SK-N-SH treated with all-trans-retinoic acid at 6 μM for 48 hours (cell line): ENCODE measurements at regions not wholly inside any gene's neighbourhood (a gene's known extent, or its start where the extent isn't known, plus 50 kb on each side); places are given as distances from the start of the nearest gene placed in this dataset.

Experiments used
- ATAC-seq: fragments of 200-7000 bp; cut with Tn5 transposase; 3 replicates; pipeline ENCODE4 v1.9.1; 2020; ENCODE audit warnings: mild to moderate bottlenecking, moderate library complexity
- ARNTL ChIP-seq: fragments of 450-650 bp; formaldehyde crosslinking; IDR thresholded peaks from 2 replicates; pipeline ENCODE4 v1.5.0; 2020; ENCODE audit warnings: low read depth, mild to moderate bottlenecking, moderate library complexity, borderline replicate concordance
- BACH2 ChIP-seq: fragments of 250-450 bp; sonication (Bioruptor Pico); IDR thresholded peaks from 2 replicates; pipeline ENCODE4 v1.9.0; 2021; ENCODE audit warnings: mild to moderate bottlenecking, borderline replicate concordance
- CREB5 ChIP-seq: fragments of 250-450 bp; sonication (Bioruptor Pico); IDR thresholded peaks from 2 replicates; pipeline ENCODE4 v1.5.1; 2020; ENCODE audit warnings: low read depth, mild to moderate bottlenecking, moderate library complexity
- CSDC2 ChIP-seq: fragments of 250-450 bp; sonication (Bioruptor Pico); IDR thresholded peaks from 2 replicates; pipeline ENCODE4 v1.5.0; 2020; ENCODE audit warnings: mild to moderate bottlenecking, moderate library complexity
- CSRNP3 ChIP-seq: fragments of 250-450 bp; sonication (Bioruptor Pico); IDR thresholded peaks from 2 replicates; pipeline ENCODE4 v1.5.1; 2021; ENCODE audit warnings: mild to moderate bottlenecking, moderate library complexity
- ESRRG ChIP-seq: fragments of 250-450 bp; sonication (Bioruptor Pico); IDR thresholded peaks from 2 replicates; pipeline ENCODE4 v1.6.1; 2021; ENCODE audit warnings: mild to moderate bottlenecking
- GLIS3 ChIP-seq: fragments of 250-450 bp; sonication (Bioruptor Pico); IDR thresholded peaks from 2 replicates; pipeline ENCODE4 v1.5.0; 2020; ENCODE audit warnings: mild to moderate bottlenecking, moderate library complexity
- OSR1 ChIP-seq: fragments of 250-450 bp; sonication (Bioruptor Pico); IDR thresholded peaks from 2 replicates; pipeline ENCODE4 v1.8.0; 2022; ENCODE audit warnings: moderate library complexity, mild to moderate bottlenecking, inconsistent platforms
- PPARA ChIP-seq: fragments of 250-450 bp; sonication (Bioruptor Pico); IDR thresholded peaks from 2 replicates; pipeline ENCODE4 v1.5.0; 2020; ENCODE audit warnings: mild to moderate bottlenecking, borderline replicate concordance
- RARB ChIP-seq: fragments of 250-450 bp; sonication (Bioruptor Pico); IDR thresholded peaks from 2 replicates; pipeline ENCODE4 v1.8.0; 2021; ENCODE audit warnings: mild to moderate bottlenecking, moderate library complexity
- SNAI2 ChIP-seq: fragments of 250-450 bp; sonication (Bioruptor Pico); IDR thresholded peaks from 2 replicates; pipeline ENCODE4 v1.5.0; 2020; ENCODE audit warnings: mild to moderate bottlenecking, moderate library complexity
- TCF4 ChIP-seq: fragments of 250-450 bp; sonication (Bioruptor Pico); IDR thresholded peaks from 2 replicates; pipeline ENCODE4 v1.8.0; 2021; ENCODE audit warnings: mild to moderate bottlenecking, moderate library complexity, borderline replicate concordance
- TOX ChIP-seq: fragments of 250-450 bp; sonication (Bioruptor Pico); IDR thresholded peaks from 2 replicates; pipeline ENCODE4 v1.8.0; 2021; ENCODE audit warnings: mild to moderate bottlenecking, moderate library complexity, borderline replicate concordance
- TSHZ2 ChIP-seq: fragments of 250-450 bp; sonication (Bioruptor Pico); IDR thresholded peaks from 2 replicates; pipeline ENCODE4 v1.5.0; 2020; ENCODE audit warnings: mild to moderate bottlenecking, moderate library complexity
- ZC3H10 ChIP-seq: fragments of 250-450 bp; sonication (Bioruptor Pico); IDR thresholded peaks from 2 replicates; pipeline ENCODE4 v1.5.1; 2021; ENCODE audit warnings: mild to moderate bottlenecking, moderate library complexity
- ZFP3 ChIP-seq: fragments of 250-450 bp; sonication (Bioruptor Pico); IDR thresholded peaks from 2 replicates; pipeline ENCODE4 v1.5.0; 2020; ENCODE audit warnings: mild to moderate bottlenecking, moderate library complexity
- ZFP30 ChIP-seq: fragments of 450-650 bp; formaldehyde crosslinking; IDR thresholded peaks from 2 replicates; pipeline ENCODE4 v1.5.0; 2022; ENCODE audit warnings: mild to moderate bottlenecking, moderate library complexity
- ZNF565 ChIP-seq: fragments of 450-650 bp; formaldehyde crosslinking; conservative IDR thresholded peaks from 2 replicates; pipeline ENCODE4 v1.5.0; 2020; ENCODE audit warnings: low read depth, mild to moderate bottlenecking, moderate library complexity
- ZNF70 ChIP-seq: fragments of 450-650 bp; formaldehyde crosslinking; IDR thresholded peaks from 2 replicates; pipeline ENCODE4 v1.5.0; 2020; ENCODE audit warnings: mild to moderate bottlenecking, moderate library complexity
- ZNF8 ChIP-seq: fragments of 450-650 bp; formaldehyde crosslinking; IDR thresholded peaks from 2 replicates; pipeline ENCODE4 v1.5.0; 2020; ENCODE audit warnings: mild to moderate bottlenecking, moderate library complexity
- TF ChIP-seq, protein P1 (sequence below): fragments of 250-450 bp; sonication (Bioruptor Pico); IDR thresholded peaks from 2 replicates; pipeline ENCODE4 v1.8.0; 2020; ENCODE audit warnings: mild to moderate bottlenecking, moderate library complexity, borderline replicate concordance
- TF ChIP-seq, protein P2 (sequence below): fragments of 250-450 bp; sonication (Bioruptor Pico); IDR thresholded peaks from 2 replicates; pipeline ENCODE4 v1.8.0; 2021; ENCODE audit warnings: low read depth, mild to moderate bottlenecking, moderate library complexity, borderline replicate concordance

DNA sequence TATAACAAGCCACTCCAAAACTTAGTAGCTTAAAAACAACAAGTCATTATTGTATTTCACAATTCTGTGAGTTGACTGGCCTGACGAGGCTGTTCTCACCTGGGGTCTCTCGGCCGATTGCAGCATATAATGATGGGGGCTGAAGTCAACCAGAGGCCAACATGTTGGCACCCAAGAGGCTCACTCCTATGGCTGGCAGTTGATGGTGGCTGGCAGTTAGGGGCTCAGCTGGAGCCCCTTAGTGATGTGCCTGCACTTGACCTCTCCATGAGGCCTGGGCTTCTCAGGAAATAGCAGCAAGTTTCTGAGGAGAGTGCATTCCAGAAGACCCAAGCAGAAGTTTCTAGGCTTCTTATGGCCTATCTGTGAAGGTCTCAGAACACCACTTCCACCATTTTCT is 459.4 kb downstream of the NPHP4 start (continued):
- TF ChIP-seq CREB5 (CRISPR knock-in tag) (no peak), ARNTL (CRISPR knock-in tag) (no peak), BACH2 (CRISPR knock-in tag) (no peak), ZNF70 (CRISPR knock-in tag) (no peak)

GRCh38 chr1:5526822-5527551 is 465.2 kb downstream of the NPHP4 start:
- ATAC-seq = no peak
- no peak for TF ChIP-seq ARNTL (CRISPR knock-in tag)
- no peak for TF ChIP-seq CSDC2 (CRISPR knock-in tag)
- no peak for TF ChIP-seq GLIS3 (CRISPR knock-in tag)
- no peak for TF ChIP-seq TOX (CRISPR knock-in tag)
- TF ChIP-seq ZC3H10 = no peak
- no peak for TF ChIP-seq ZNF565
- TF ChIP-seq ZNF8 (CRISPR knock-in tag) = no peak
- no peak for TF ChIP-seq TSHZ2 (CRISPR knock-in tag)
- no peak for TF ChIP-seq RARB (CRISPR knock-in tag)
- TF ChIP-seq OSR1 (CRISPR knock-in tag) = no peak
- TF ChIP-seq BACH2 (CRISPR knock-in tag) = no peak

DNA sequence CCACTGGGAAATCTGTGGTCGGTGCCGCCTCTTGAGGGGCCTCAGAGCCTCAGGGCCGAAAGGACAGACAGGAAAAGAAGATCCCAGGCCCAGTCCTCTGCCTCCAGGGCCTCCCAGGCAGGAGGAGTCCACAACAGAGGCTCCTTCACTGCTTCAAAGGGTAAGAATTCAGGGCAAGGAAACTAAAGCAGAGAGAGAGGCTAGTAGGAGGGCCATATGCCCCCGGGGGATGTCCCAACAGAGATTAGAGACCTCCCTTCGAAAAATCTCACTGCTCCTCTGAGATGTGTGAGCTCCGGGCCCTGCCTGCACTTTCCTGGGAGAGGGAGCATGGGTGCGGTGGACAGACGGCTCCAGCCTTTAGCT is 465.9 kb downstream of the NPHP4 start:
- ATAC-seq = no peak
- no peak for TF ChIP-seq TCF4 (CRISPR knock-in tag)
- TF ChIP-seq, protein P1, sequence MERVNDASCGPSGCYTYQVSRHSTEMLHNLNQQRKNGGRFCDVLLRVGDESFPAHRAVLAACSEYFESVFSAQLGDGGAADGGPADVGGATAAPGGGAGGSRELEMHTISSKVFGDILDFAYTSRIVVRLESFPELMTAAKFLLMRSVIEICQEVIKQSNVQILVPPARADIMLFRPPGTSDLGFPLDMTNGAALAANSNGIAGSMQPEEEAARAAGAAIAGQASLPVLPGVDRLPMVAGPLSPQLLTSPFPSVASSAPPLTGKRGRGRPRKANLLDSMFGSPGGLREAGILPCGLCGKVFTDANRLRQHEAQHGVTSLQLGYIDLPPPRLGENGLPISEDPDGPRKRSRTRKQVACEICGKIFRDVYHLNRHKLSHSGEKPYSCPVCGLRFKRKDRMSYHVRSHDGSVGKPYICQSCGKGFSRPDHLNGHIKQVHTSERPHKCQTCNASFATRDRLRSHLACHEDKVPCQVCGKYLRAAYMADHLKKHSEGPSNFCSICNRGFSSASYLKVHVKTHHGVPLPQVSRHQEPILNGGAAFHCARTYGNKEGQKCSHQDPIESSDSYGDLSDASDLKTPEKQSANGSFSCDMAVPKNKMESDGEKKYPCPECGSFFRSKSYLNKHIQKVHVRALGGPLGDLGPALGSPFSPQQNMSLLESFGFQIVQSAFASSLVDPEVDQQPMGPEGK = no peak

- no peak for ATAC-seq
- TF ChIP-seq SNAI2 (CRISPR knock-in tag) (no peak), TOX (CRISPR knock-in tag) (no peak), ESRRG (CRISPR knock-in tag) (no peak), PPARA (CRISPR knock-in tag) (no peak), OSR1 (CRISPR knock-in tag) (no peak), GLIS3 (CRISPR knock-in tag) (no peak), CSRNP3 (CRISPR knock-in tag) (no peak), ZFP30 (no peak), CREB5 (CRISPR knock-in tag) (no peak), ZNF565 (no peak), BACH2 (CRISPR knock-in tag) (no peak), ZFP3 (CRISPR knock-in tag) (no peak)
- TF ChIP-seq, protein P2, sequence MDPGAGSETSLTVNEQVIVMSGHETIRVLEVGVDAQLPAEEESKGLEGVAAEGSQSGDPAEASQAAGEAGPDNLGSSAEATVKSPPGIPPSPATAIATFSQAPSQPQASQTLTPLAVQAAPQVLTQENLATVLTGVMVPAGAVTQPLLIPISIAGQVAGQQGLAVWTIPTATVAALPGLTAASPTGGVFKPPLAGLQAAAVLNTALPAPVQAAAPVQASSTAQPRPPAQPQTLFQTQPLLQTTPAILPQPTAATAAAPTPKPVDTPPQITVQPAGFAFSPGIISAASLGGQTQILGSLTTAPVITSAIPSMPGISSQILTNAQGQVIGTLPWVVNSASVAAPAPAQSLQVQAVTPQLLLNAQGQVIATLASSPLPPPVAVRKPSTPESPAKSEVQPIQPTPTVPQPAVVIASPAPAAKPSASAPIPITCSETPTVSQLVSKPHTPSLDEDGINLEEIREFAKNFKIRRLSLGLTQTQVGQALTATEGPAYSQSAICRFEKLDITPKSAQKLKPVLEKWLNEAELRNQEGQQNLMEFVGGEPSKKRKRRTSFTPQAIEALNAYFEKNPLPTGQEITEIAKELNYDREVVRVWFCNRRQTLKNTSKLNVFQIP = no peak
These were observed 466.4 kb downstream of the NPHP4 start for GRCh38 chr1:5525597-5526384.
